HFFc6 (cell line): ENCODE measurements at regions not wholly inside any gene's neighbourhood (a gene's known extent, or its start where the extent isn't known, plus 50 kb on each side); places are given as distances from the start of the nearest gene placed in this dataset.

ENCODE experiments used
- DNase-seq: peaks from one replicate; pipeline ENCODE4 v3.0.0-alpha.2; 2018
- H3K27ac Mint-ChIP-seq: 2 replicates; pipeline ENCODE4 v1.8.0; 2020; ENCODE audit warnings: mild to moderate bottlenecking, mixed read lengths
- H3K27me3 Mint-ChIP-seq: 2 replicates; pipeline ENCODE4 v1.8.0; 2021; ENCODE audit warnings: mild to moderate bottlenecking, moderate library complexity, mixed read lengths; ENCODE audit not compliant: insufficient read depth
- H3K36me3 Mint-ChIP-seq: 2 replicates; pipeline ENCODE4 v1.8.0; 2021; ENCODE audit warnings: low read depth, mixed read lengths
- H3K4me1 Mint-ChIP-seq: 2 replicates; pipeline ENCODE4 v1.8.0; 2020; ENCODE audit warnings: low read depth, mixed read lengths
- H3K4me3 Mint-ChIP-seq: 2 replicates; pipeline ENCODE4 v1.8.0; 2020; ENCODE audit warnings: mild to moderate bottlenecking, moderate library complexity, mixed read lengths
- H3K9me3 Mint-ChIP-seq: 2 replicates; pipeline ENCODE4 v1.8.0; 2020; ENCODE audit warnings: mild to moderate bottlenecking, mixed read lengths
- TF ChIP-seq, protein P1 (sequence below): fragments of 200-600 bp; sonication (generic); IDR thresholded peaks from 2 replicates; pipeline ENCODE4 v1.5.0; 2021; ENCODE audit warnings: antibody characterized with exemption, mild to moderate bottlenecking

DNA sequence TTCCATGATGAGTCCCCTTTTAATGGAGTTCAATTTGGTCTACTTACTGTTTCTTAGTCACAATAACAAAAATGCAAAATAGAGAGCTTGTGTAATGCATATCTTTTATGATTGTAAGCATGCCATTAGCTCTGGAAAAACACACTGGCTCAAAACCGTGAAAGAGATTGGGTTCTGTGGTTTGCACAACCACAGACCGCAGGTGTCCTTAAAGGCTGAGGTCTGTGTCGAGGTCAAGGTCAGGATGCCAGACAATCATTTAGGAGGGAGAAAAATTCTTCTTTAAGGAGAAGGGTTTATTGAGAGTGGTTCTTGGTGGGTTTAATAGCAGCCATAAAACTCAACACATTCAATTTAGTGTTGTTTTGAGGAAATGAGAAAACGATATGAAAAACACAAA lies 487.2 kb downstream of the GALR1 start:
- H3K27me3 Mint-ChIP-seq: no peaks in the 10 kb centered on the region; the same call in 1 of the 2 replicates
- TF ChIP-seq, protein P1, sequence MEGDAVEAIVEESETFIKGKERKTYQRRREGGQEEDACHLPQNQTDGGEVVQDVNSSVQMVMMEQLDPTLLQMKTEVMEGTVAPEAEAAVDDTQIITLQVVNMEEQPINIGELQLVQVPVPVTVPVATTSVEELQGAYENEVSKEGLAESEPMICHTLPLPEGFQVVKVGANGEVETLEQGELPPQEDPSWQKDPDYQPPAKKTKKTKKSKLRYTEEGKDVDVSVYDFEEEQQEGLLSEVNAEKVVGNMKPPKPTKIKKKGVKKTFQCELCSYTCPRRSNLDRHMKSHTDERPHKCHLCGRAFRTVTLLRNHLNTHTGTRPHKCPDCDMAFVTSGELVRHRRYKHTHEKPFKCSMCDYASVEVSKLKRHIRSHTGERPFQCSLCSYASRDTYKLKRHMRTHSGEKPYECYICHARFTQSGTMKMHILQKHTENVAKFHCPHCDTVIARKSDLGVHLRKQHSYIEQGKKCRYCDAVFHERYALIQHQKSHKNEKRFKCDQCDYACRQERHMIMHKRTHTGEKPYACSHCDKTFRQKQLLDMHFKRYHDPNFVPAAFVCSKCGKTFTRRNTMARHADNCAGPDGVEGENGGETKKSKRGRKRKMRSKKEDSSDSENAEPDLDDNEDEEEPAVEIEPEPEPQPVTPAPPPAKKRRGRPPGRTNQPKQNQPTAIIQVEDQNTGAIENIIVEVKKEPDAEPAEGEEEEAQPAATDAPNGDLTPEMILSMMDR: no peak
- H3K27ac Mint-ChIP-seq: no peak overlapping the region
- no peak overlapping the region for H3K4me3 Mint-ChIP-seq
- no peaks in the 10 kb centered on the region for H3K4me1 Mint-ChIP-seq
- DNase-seq: no peak
- H3K36me3 Mint-ChIP-seq: no peaks in the 10 kb centered on the region
- peaks cover 48% of the 10 kb centered on the region for H3K9me3 Mint-ChIP-seq

DNA sequence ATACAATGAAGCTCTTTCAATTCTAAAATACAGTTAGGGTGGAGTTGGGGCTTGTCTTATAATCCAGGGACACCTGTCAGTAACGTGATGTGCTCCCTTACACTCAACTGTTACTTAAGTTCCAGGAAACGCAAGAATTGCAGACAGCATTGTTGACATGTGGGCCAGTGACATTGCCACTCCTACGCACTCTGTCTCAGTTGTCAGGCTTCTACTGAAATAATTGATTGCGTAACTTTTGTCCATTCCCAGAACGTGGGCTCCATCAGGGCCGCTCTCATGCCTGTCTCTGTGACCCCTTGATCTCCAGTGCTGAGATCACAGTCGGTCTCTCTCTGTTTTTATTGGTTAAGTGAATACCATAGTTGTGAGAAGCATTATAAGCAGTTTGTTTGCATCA lies 487.8 kb downstream of the GALR1 start:
- peaks cover 47% of the 10 kb centered on the region for H3K9me3 Mint-ChIP-seq

DNA sequence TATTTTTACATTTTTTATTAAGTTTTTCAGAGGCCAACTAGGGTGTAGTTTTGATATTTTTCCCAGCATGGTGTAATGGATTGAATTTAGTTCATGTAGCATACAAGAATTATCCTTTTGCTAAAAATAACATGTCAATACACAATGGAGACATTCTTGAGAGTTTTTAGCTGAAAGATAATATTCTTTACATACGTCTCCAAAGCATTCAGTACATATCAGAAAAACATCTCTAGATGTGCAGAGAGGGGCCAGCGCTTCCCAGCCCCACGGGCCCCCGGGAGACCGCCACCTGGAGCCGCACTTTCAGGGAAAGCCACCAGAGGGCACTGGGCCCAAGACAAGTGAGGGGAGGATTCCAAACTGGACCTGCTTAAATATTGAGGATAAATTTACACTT lies 499.4 kb downstream of the GALR1 start:
- TF ChIP-seq, protein P1: peak; percentile 40; the same call in 1 of the 2 replicates
- Mint-ChIP-seq H3K4me3 (no peak overlapping the region), H3K9me3 (peaks cover 71% of the 10 kb centered on the region), H3K27ac (no peak overlapping the region), H3K4me1 (no peaks in the 10 kb centered on the region), H3K36me3 (no peaks in the 10 kb centered on the region), H3K27me3 (peaks cover 2% of the 10 kb centered on the region)
- DNase-seq: no peak

More for the DNA sequence above, 487.8 kb downstream of the GALR1 start:
- DNase-seq: no peak
- H3K4me1 Mint-ChIP-seq: no peaks in the 10 kb centered on the region
- TF ChIP-seq, protein P1: no peak
- no peak overlapping the region for H3K4me3 Mint-ChIP-seq
- H3K36me3 Mint-ChIP-seq: no peaks in the 10 kb centered on the region
- no peak overlapping the region for H3K27ac Mint-ChIP-seq
- H3K27me3 Mint-ChIP-seq: no peaks in the 10 kb centered on the region; the same call in 1 of the 2 replicates

DNA sequence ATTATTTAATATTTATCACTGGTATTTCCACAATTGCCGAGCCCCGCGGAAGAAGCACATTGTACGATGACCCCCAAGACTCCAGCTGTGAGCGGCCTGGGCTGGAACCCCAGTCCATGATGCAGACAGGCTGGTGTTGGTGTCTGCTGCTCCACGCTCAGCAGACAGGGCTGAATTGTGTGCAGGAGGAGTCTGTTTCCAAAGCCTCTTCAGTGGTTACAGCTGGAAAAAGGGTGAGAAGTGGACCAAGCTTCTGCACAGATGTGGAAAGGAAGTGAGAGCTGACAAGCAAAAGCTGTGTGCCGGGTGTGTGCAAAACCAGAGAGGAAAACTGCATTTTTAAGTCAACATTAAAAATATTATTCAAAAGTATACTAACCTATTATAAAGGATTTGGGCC lies 500.4 kb downstream of the GALR1 start:
- no peak for DNase-seq
- Mint-ChIP-seq H3K27me3 (peaks cover 2% of the 10 kb centered on the region), H3K4me3 (no peak overlapping the region), H3K4me1 (no peaks in the 10 kb centered on the region), H3K9me3 (peaks cover 73% of the 10 kb centered on the region), H3K27ac (no peak overlapping the region), H3K36me3 (no peaks in the 10 kb centered on the region)
- TF ChIP-seq, protein P1: no peak

DNA sequence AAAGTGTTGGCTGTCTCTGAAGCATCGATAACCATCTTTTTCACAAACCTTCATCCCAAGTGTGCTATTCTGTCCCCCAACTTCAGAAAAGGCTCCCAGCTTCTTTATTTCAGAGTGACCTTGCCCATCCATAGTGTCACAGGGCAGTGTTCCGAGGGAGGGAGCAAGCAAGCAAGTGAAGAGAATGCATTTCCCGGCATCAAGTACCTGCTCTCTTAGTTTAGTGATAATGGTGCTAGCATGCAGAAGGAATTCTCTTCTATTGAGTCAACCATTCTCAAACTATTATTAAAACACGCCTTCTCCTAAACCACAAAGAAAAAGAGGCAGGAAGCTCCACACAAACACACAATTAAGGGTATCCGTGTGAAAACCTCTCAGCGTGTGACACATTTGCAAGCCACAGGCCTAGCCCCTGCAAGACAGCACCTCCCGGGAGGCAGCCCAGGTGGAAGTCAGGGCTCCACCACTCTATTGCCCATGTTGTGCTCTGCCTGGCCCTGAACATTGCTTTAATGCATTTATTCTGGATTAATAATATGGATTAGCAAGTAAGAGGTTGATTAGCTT lies 504.9 kb downstream of the GALR1 start:
- Mint-ChIP-seq H3K4me1 (no peaks in the 10 kb centered on the region), H3K27ac (no peak overlapping the region), H3K36me3 (no peaks in the 10 kb centered on the region)

More for the DNA sequence above, 504.9 kb downstream of the GALR1 start:
- H3K27me3 Mint-ChIP-seq: no peaks in the 10 kb centered on the region; the same call in 1 of the 2 replicates
- no peak for DNase-seq
- TF ChIP-seq, protein P1: no peak
- H3K9me3 Mint-ChIP-seq: peaks cover 61% of the 10 kb centered on the region
- H3K4me3 Mint-ChIP-seq: no peak overlapping the region
